ENCODE measurements at regions not wholly inside any gene's neighbourhood (a gene's known extent, or its start where the extent isn't known, plus 50 kb on each side); places are given as distances from the start of the nearest gene placed in this dataset.

GRCh38 chr7:1357601-1358271 lies 101.5 kb downstream of the MICALL2 start:
- no peak overlapping the region for H3K4me3 ChIP-seq (ENCODE audit: low read length)
- TF ChIP-seq CTCF (conservative IDR thresholded peaks at IDR 0.05; ENCODE audit: low read depth, low read length): no peak
- no peak for DNase-seq (ENCODE audit: low read depth)

- DNase-seq (ENCODE audit: low read depth): no peak
- H3K4me3 ChIP-seq (ENCODE audit: low read length): no peak overlapping the region
- no peak for TF ChIP-seq CTCF (conservative IDR thresholded peaks at IDR 0.05; ENCODE audit: low read depth, low read length)
Observed at GRCh38 chr7:1358376-1359050, 100.8 kb downstream of the MICALL2 start.

GRCh38 chr7:1359051-1359400 lies 100.2 kb downstream of the MICALL2 start:
- no peak overlapping the region for H3K4me3 ChIP-seq (ENCODE audit: low read length)
- TF ChIP-seq CTCF (conservative IDR thresholded peaks at IDR 0.05; ENCODE audit: low read depth, low read length): no peak
- no peak for DNase-seq (ENCODE audit: low read depth)

- no peak overlapping the region for H3K4me3 ChIP-seq (ENCODE audit: low read length)
- TF ChIP-seq CTCF (conservative IDR thresholded peaks at IDR 0.05; ENCODE audit: low read depth, low read length): no peak
- no peak for DNase-seq (ENCODE audit: low read depth)
Observed at GRCh38 chr7:1359681-1360485, 99.4 kb downstream of the MICALL2 start.

GRCh38 chr7:1360521-1360971 lies 98.7 kb downstream of the MICALL2 start:
- DNase-seq (ENCODE audit: low read depth): no peak
- TF ChIP-seq CTCF (conservative IDR thresholded peaks at IDR 0.05; ENCODE audit: low read depth, low read length): no peak
- H3K4me3 ChIP-seq (ENCODE audit: low read length): no peak overlapping the region

GRCh38 chr7:1361016-1361755 lies 98.1 kb downstream of the MICALL2 start:
- H3K4me3 ChIP-seq (ENCODE audit: low read length): no peak overlapping the region
- DNase-seq (ENCODE audit: low read depth): no peak
- TF ChIP-seq CTCF (conservative IDR thresholded peaks at IDR 0.05; ENCODE audit: low read depth, low read length): no peak
